Omental fat pad (tissue), 3 donors: ENCODE measurements at regions not wholly inside any gene's neighbourhood (a gene's known extent, or its start where the extent isn't known, plus 50 kb on each side); places are given as distances from the start of the nearest gene placed in this dataset.
A peak's percentile ranks its signal among the peaks of the same experiment; 100 is the strongest.

Experiments
- ATAC-seq: fragments of 150-250 bp; one replicate; pipeline ENCODE4 v1.9.1; 2016; ENCODE audit warnings: mild to moderate bottlenecking, moderate library complexity; ENCODE audit not compliant: low FRiP score
- DNase-seq: peaks from one replicate; pipeline ENCODE4 v3.0.0-alpha.2; 2019; ENCODE audit warnings: low spot score
- TF ChIP-seq, protein P1 (sequence below), 3 donors: fragments of 450-650 bp; IDR thresholded peaks; one replicate each; pipeline ENCODE4 v1.5.1; 2016 to 2017; ENCODE audit warnings: antibody characterized with exemption in 3 of 3, mild to moderate bottlenecking in 3 of 3, moderate library complexity in 2 of 3

DNA sequence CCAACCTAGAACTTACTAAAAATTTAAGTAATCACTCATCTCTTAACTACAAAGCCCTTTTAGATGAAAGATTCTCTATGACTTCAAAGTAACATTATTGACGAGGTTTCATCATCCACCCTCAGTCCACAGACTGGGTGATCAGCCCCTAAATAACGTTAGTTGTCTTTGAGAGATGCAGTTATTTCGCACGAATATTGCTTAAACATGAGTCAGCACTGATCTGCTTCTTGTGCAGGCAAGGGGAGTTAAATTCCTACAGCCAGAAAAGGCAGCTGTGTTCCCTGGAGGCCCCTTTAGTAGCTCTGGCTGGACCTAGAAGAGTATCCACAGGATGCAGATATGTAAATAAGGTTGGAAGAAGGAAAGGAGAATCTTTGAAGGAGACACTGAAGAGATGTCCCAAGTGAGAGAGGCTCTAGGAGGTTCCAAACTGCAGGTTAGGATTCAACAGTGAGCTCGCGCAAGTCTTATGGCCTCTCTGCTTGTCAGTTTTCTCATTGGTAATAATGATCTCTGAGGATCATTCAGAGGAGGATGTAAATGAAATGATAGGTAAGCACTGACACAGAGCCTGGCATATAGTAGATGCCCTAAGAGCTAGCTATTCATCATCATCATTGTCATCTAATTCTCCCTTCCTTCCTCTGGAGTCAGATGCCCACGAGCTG lies 122.2 kb upstream of the MAN2A1 start:
- DNase-seq, result no peak
- ATAC-seq, result peak; percentile 77
- TF ChIP-seq, protein P1, sequence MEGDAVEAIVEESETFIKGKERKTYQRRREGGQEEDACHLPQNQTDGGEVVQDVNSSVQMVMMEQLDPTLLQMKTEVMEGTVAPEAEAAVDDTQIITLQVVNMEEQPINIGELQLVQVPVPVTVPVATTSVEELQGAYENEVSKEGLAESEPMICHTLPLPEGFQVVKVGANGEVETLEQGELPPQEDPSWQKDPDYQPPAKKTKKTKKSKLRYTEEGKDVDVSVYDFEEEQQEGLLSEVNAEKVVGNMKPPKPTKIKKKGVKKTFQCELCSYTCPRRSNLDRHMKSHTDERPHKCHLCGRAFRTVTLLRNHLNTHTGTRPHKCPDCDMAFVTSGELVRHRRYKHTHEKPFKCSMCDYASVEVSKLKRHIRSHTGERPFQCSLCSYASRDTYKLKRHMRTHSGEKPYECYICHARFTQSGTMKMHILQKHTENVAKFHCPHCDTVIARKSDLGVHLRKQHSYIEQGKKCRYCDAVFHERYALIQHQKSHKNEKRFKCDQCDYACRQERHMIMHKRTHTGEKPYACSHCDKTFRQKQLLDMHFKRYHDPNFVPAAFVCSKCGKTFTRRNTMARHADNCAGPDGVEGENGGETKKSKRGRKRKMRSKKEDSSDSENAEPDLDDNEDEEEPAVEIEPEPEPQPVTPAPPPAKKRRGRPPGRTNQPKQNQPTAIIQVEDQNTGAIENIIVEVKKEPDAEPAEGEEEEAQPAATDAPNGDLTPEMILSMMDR (IDR thresholded peaks at IDR 0.05), result no peak

GRCh38 chr5:109566361-109566760 lies 123.4 kb upstream of the MAN2A1 start:
- no peak for DNase-seq

GRCh38 chr5:109563739-109564138 lies 126.0 kb upstream of the MAN2A1 start:
- TF ChIP-seq, protein P1 (IDR thresholded peaks at IDR 0.05), result no peak
- no peak for DNase-seq
- ATAC-seq, result no peak

More at GRCh38 chr5:109566361-109566760, 123.4 kb upstream of the MAN2A1 start:
- TF ChIP-seq, protein P1 (IDR thresholded peaks at IDR 0.05), result no peak
- ATAC-seq, result no peak

GRCh38 chr5:109563189-109563588 lies 126.5 kb upstream of the MAN2A1 start:
- ATAC-seq, result no peak
- no peak for DNase-seq
- TF ChIP-seq, protein P1 (IDR thresholded peaks at IDR 0.05), result no peak

GRCh38 chr5:109562441-109562840 lies 127.3 kb upstream of the MAN2A1 start:
- no peak for DNase-seq
- TF ChIP-seq, protein P1 (IDR thresholded peaks at IDR 0.05), result no peak
- ATAC-seq, result no peak

- DNase-seq, result no peak
- TF ChIP-seq, protein P1 (IDR thresholded peaks at IDR 0.05), result no peak
- no peak for ATAC-seq
Measured at GRCh38 chr5:109561447-109561846, 128.3 kb upstream of the MAN2A1 start.

DNA sequence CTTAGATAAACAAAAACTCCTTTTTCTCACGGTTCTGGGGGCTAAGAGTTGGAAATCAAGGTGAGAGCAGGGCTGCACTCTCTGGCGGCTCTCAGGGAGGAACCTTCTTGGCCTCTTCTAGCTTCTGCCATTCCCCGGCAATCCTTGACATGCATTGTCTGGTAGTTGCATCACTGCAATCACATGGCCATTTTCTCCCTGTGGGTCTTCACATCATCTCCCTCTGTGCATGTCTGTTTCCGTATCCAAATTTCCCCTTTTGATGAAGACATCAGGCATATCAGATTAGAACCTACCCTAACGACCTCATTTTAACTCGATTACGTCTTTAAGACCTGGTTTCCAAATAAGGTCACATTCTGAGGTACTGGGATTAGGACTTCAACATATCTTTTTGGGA lies 129.2 kb upstream of the MAN2A1 start:
- no peak for DNase-seq
- no peak for ATAC-seq

More for the DNA sequence above, 129.2 kb upstream of the MAN2A1 start:
- TF ChIP-seq, protein P1 (IDR thresholded peaks at IDR 0.05), result no peak
